GM23248 (cell line): ENCODE measurements at regions not wholly inside any gene's neighbourhood (a gene's known extent, or its start where the extent isn't known, plus 50 kb on each side); places are given as distances from the start of the nearest gene placed in this dataset.
"Not testable (repeated sequence)": the region's sequence is repeated elsewhere in the genome, so short reads cannot be mapped to it uniquely, and the experiment has no call there.

Experiments used
- EZH2 ChIP-seq: fragments of 200-600 bp; sonication (generic); IDR thresholded peaks from 2 replicates; pipeline ENCODE4 v1.6.1; 2018; ENCODE audit warnings: antibody characterized with exemption, mild to moderate bottlenecking; ENCODE audit not compliant: insufficient read depth, poor library complexity, severe bottlenecking
- EZH2phosphoT487 ChIP-seq: fragments of 200-600 bp; sonication (generic); IDR thresholded peaks from 2 replicates; pipeline ENCODE4 v1.6.1; 2018; ENCODE audit warnings: antibody characterized with exemption, moderate library complexity, mild to moderate bottlenecking, low read depth; ENCODE audit not compliant: insufficient read depth

DNA sequence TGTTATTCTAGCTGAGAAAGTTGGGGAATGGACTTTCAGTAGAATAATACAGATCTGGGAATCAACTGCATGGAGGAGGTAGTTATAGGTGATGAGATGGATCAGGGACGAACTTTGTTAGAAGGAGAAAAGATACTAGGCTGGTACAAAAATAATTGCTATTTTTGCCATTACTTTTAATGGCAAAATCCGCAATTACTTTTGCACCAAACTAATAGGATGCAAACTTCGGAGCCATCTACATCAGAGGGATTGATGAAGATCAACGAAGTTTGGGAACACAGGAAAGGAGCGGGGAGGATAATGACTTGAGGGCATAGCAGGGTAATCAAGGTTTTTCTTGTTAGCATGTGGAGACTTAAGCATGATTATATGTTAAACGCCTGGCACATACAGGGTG lies 111.9 kb downstream of the DEFB131A start:
- TF ChIP-seq EZH2, EZH2phosphoT487: not testable (repeated sequence)
